COLO668 (cell line): ENCODE measurements at regions not wholly inside any gene's neighbourhood (a gene's known extent, or its start where the extent isn't known, plus 50 kb on each side); places are given as distances from the start of the nearest gene placed in this dataset.

Experiments used
- DNase-seq: peaks from one replicate; lab custom pipeline; 2025; ENCODE audit not compliant: unreplicated experiment; lab: John Stamatoyannopoulos, UW

GRCh38 chr12:103093499-103094106 lies 136.1 kb downstream of the ASCL1 start:
- DNase-seq, result no peak

- DNase-seq, result no peak
Observed at GRCh38 chr12:103097496-103097895, 140.0 kb downstream of the ASCL1 start.

GRCh38 chr12:103100257-103100831 lies 142.9 kb downstream of the ASCL1 start:
- no peak for DNase-seq

GRCh38 chr12:103102225-103102744 lies 144.8 kb downstream of the ASCL1 start:
- DNase-seq, result no peak

- DNase-seq, result no peak
Observed at GRCh38 chr12:103105971-103106597, 148.6 kb downstream of the ASCL1 start.

GRCh38 chr12:103109861-103110260 lies 152.4 kb downstream of the ASCL1 start:
- DNase-seq, result no peak

- DNase-seq, result no peak
Observed at GRCh38 chr12:103114296-103115055, 157.0 kb downstream of the ASCL1 start.

GRCh38 chr12:103128862-103129501 lies 171.5 kb downstream of the ASCL1 start:
- DNase-seq, result no peak

GRCh38 chr12:103130564-103130963 lies 173.1 kb downstream of the ASCL1 start:
- no peak for DNase-seq

- no peak for DNase-seq
Observed at GRCh38 chr12:103138538-103138937, 181.1 kb downstream of the ASCL1 start.

- DNase-seq, result no peak
Observed at GRCh38 chr12:103139876-103140275, 182.4 kb downstream of the ASCL1 start.

GRCh38 chr12:103140286-103140685 lies 182.8 kb downstream of the ASCL1 start:
- no peak for DNase-seq

GRCh38 chr12:103144278-103144677 lies 186.8 kb downstream of the ASCL1 start:
- DNase-seq, result no peak

- DNase-seq, result no peak
Observed at GRCh38 chr12:103160622-103161021, 203.1 kb downstream of the ASCL1 start.

GRCh38 chr12:103161582-103162362 lies 204.3 kb downstream of the ASCL1 start:
- DNase-seq, result no peak

GRCh38 chr12:103166949-103167348 lies 209.5 kb downstream of the ASCL1 start:
- DNase-seq, result no peak

- DNase-seq, result no peak
Observed at GRCh38 chr12:103172447-103173112, 215.1 kb downstream of the ASCL1 start.

GRCh38 chr12:103175625-103176024 lies 218.2 kb downstream of the ASCL1 start:
- no peak for DNase-seq

GRCh38 chr12:103177639-103178255 lies 220.3 kb downstream of the ASCL1 start:
- DNase-seq, result no peak
